SU-DHL-6 (cell line): ENCODE measurements at regions not wholly inside any gene's neighbourhood (a gene's known extent, or its start where the extent isn't known, plus 50 kb on each side); places are given as distances from the start of the nearest gene placed in this dataset.

ENCODE experiments used
- H2AFZ ChIP-seq: fragments of 200-600 bp; sonication (generic); 2 replicates; pipeline ENCODE4 v1.6.1; 2014; ENCODE audit warnings: low read depth, mild to moderate bottlenecking, moderate library complexity, mixed read lengths, antibody characterized with exemption, low read length; ENCODE audit not compliant: severe bottlenecking
- H3F3A ChIP-seq: fragments of 200-600 bp; shearing (Covaris generic); 2 replicates; pipeline ENCODE4 v1.6.0; 2016; ENCODE audit warnings: antibody characterized with exemption, mild to moderate bottlenecking; ENCODE audit not compliant: insufficient read depth
- H3K27ac ChIP-seq: fragments of 200-600 bp; sonication (generic); 2 replicates; pipeline ENCODE4 v1.5.1; 2016; ENCODE audit warnings: low read depth, mild to moderate bottlenecking, low read length, moderate library complexity, mixed read lengths
- H3K27me3 ChIP-seq: fragments of 200-600 bp; sonication (generic), shearing (Covaris generic); 2 replicates; pipeline ENCODE4 v1.6.0; 2014; ENCODE audit warnings: mild to moderate bottlenecking, low read length
- H3K36me3 ChIP-seq: fragments of 200-600 bp; sonication (generic); 2 replicates; pipeline ENCODE4 v1.6.1; 2014; ENCODE audit warnings: mild to moderate bottlenecking, low read length, mixed read lengths
- H3K4me2 ChIP-seq: fragments of 300-600, 200-600 bp; shearing (Covaris generic), sonication (generic); 2 replicates; pipeline ENCODE4 v1.6.0; 2014; ENCODE audit warnings: low read length, low read depth, mild to moderate bottlenecking; ENCODE audit not compliant: poor library complexity, severe bottlenecking
- H3K4me3 ChIP-seq: fragments of 200-600 bp; sonication (generic); 2 replicates; pipeline ENCODE4 v1.5.1; 2014; ENCODE audit warnings: antibody characterized with exemption, low read length, mild to moderate bottlenecking, mixed read lengths; ENCODE audit not compliant: insufficient read depth, poor library complexity, severe bottlenecking
- H3K79me2 ChIP-seq: fragments of 200-600 bp; sonication (generic); 2 replicates; pipeline ENCODE4 v1.6.1; 2014; ENCODE audit warnings: mild to moderate bottlenecking, low read length, moderate library complexity; ENCODE audit not compliant: insufficient read depth
- H3K9ac ChIP-seq: fragments of 200-600 bp; sonication (generic); 2 replicates; pipeline ENCODE4 v1.7.0; 2014; ENCODE audit warnings: mild to moderate bottlenecking, low read length
- H3K9me2 ChIP-seq: fragments of 200-600 bp; sonication (generic); replicated peaks from 2 replicates; pipeline ENCODE4 v1.6.1; 2014; ENCODE audit warnings: low read length; ENCODE audit not compliant: insufficient read depth
- H3K9me3 ChIP-seq: fragments of 200-600 bp; sonication (generic); 2 replicates; pipeline ENCODE4 v1.6.1; 2014; ENCODE audit warnings: low read length, mixed read lengths; ENCODE audit not compliant: insufficient read depth
- H4K20me1 ChIP-seq: fragments of 200-600 bp; sonication (generic); 2 replicates; pipeline ENCODE4 v1.6.1; 2014; ENCODE audit warnings: low read depth, mild to moderate bottlenecking, antibody characterized with exemption, low read length, moderate library complexity, mixed read lengths
- CTCF ChIP-seq: fragments of 200-600 bp; sonication (generic); IDR thresholded peaks from one replicate; pipeline ENCODE4 v1.5.1; 2017; ENCODE audit warnings: antibody characterized with exemption, mild to moderate bottlenecking, low read length, moderate library complexity; ENCODE audit not compliant: insufficient read depth, poor library complexity, severe bottlenecking
- EZH2phosphoT487 ChIP-seq: fragments of 200-600 bp; sonication (generic), shearing (Covaris generic); conservative IDR thresholded peaks from 2 replicates; pipeline ENCODE4 v1.6.1; 2018; ENCODE audit warnings: mild to moderate bottlenecking, antibody characterized with exemption, low read length, moderate library complexity, mixed read lengths

DNA sequence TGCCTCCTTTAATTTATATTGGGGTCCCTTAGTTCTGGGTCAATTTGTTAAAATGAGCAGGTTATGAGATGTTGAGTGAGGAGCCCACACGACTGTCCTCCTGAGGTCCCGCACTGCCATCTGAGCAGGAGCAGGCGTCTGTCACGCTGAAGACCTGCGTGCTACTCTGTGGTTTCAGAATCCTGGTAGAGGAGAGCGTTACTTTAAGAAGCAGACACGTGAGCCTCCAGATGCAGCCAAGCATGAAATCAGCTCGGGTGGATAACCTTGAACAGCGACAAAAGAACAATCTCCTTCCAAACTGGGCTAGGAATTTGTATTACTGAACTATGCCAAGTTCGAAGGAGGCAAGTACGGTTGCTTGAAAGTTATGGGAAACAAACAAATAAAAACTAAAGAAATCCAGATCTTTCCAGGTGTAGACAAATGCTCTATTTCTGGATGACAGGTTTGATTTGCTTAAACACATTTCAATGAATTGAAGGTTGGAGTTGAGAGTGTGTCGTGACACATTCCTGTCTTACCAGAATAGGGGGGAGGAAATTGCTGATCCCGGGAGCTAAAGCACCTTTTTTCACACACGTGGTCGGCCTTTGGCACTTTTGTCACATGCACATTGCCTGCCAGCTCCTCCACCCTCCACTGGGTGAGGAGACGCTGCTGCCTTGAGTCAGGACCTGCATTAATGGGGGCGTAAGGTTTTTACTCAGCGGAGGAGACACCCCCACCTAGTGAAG, 945.5 kb upstream of the SLC10A2 start:
- H3K36me3 ChIP-seq = no peaks in the 10 kb centered on the region
- H3K79me2 ChIP-seq = no peaks in the 10 kb centered on the region
- no peak for TF ChIP-seq CTCF
- no peak for TF ChIP-seq EZH2phosphoT487
- H3K9ac ChIP-seq = no peak overlapping the region
- no peaks in the 10 kb centered on the region for H3K9me3 ChIP-seq
- H4K20me1 ChIP-seq = no peaks in the 10 kb centered on the region
- no peaks in the 10 kb centered on the region for H3F3A ChIP-seq
- H3K27me3 ChIP-seq = no peaks in the 10 kb centered on the region
- H3K4me3 ChIP-seq = no peak overlapping the region
- H2AFZ ChIP-seq = no peak overlapping the region
- H3K4me2 ChIP-seq = no peak overlapping the region
- no peak overlapping the region for H3K27ac ChIP-seq
- no peaks in the 10 kb centered on the region for H3K9me2 ChIP-seq

- Histone ChIP-seq H3F3A (no peaks in the 10 kb centered on the region), H3K9ac (no peak overlapping the region), H3K4me3 (no peak overlapping the region), H3K9me2 (no peaks in the 10 kb centered on the region), H3K9me3 (no peaks in the 10 kb centered on the region), H3K4me2 (no peak overlapping the region), H3K27ac (no peak overlapping the region), H3K36me3 (no peaks in the 10 kb centered on the region), H3K27me3 (no peaks in the 10 kb centered on the region), H4K20me1 (no peaks in the 10 kb centered on the region), H2AFZ (no peak overlapping the region), H3K79me2 (no peaks in the 10 kb centered on the region)
- TF ChIP-seq EZH2phosphoT487 = no peak
- TF ChIP-seq CTCF = no peak
Measured at GRCh38 chr13:104008541-104009435, 942.6 kb upstream of the SLC10A2 start.

DNA sequence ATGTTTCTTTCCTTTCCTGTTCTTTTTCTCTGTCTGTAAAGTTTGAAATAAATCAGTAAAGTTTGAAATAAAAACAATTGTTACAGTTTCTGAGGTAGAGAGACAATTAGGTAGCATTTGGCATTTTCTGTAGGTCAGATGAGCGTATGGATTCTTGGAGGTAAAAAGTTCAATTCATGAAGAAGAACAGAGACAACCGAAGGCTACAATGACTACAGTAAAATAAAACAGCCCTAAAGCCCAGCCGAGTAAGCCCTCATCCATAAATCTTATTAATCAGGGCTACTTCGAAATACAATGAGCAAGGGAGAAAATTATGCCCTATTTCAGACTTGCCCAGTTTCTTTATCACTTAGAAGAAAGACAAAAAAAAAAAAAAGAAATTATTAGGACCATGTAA, 941.9 kb upstream of the SLC10A2 start:
- no peak overlapping the region for H3K9ac ChIP-seq
- H3K9me2 ChIP-seq = no peaks in the 10 kb centered on the region
- H3K4me2 ChIP-seq = no peak overlapping the region
- H3K9me3 ChIP-seq = no peaks in the 10 kb centered on the region
- no peak overlapping the region for H3K27ac ChIP-seq
- H3K27me3 ChIP-seq = no peaks in the 10 kb centered on the region
- H3K79me2 ChIP-seq = no peaks in the 10 kb centered on the region
- no peak overlapping the region for H3K4me3 ChIP-seq
- H4K20me1 ChIP-seq = no peaks in the 10 kb centered on the region
- H2AFZ ChIP-seq = no peak overlapping the region
- no peaks in the 10 kb centered on the region for H3F3A ChIP-seq
- no peaks in the 10 kb centered on the region for H3K36me3 ChIP-seq
- TF ChIP-seq CTCF (no peak), EZH2phosphoT487 (no peak)
